Lung (tissue), 11 donors: ENCODE measurements at regions not wholly inside any gene's neighbourhood (a gene's known extent, or its start where the extent isn't known, plus 50 kb on each side); places are given as distances from the start of the nearest gene placed in this dataset.

Source experiments
- ATAC-seq: fragments of 200-7000 bp; cut with Tn5 transposase; one replicate; pipeline ENCODE4 v1.9.1; 2020; ENCODE audit warnings: moderate number of reproducible peaks; ENCODE audit not compliant: insufficient read depth, low FRiP score
- DNase-seq, 3 donors: peaks; one replicate each; pipeline ENCODE4 v3.0.0-alpha.2; 2013 to 2017
- H3K27ac ChIP-seq, 2 donors: one replicate each; pipeline ENCODE4 v1.5.1; 2013; ENCODE audit warnings: mild to moderate bottlenecking in 2 of 2, moderate library complexity in 2 of 2, control low read depth in 1 of 2, inconsistent platforms in 1 of 2, low read depth in 1 of 2, low read length in 1 of 2
- H3K27me3 ChIP-seq, 3 donors: one replicate each; pipeline ENCODE4 v1.5.1; 2013; ENCODE audit warnings: low read length in 2 of 3; ENCODE audit not compliant: control insufficient read depth in 3 of 3, insufficient read depth in 3 of 3
- H3K36me3 ChIP-seq, 4 donors: one replicate each; pipeline ENCODE4 v1.5.1; 2013; ENCODE audit warnings: low read length in 4 of 4, mild to moderate bottlenecking in 1 of 4, moderate library complexity in 1 of 4; ENCODE audit not compliant: control insufficient read depth in 4 of 4, insufficient read depth in 4 of 4
- H3K4me1 ChIP-seq, 5 donors: one replicate each; pipeline ENCODE4 v1.5.1; 2013; ENCODE audit warnings: low read length in 5 of 5, mild to moderate bottlenecking in 2 of 5, moderate library complexity in 1 of 5; ENCODE audit not compliant: control insufficient read depth in 5 of 5, insufficient read depth in 5 of 5
- H3K4me3 ChIP-seq: one replicate; pipeline ENCODE4 v1.5.1; 2013; ENCODE audit warnings: mild to moderate bottlenecking, control low read depth, moderate library complexity
- H3K9ac ChIP-seq, 2 donors: one replicate each; pipeline ENCODE4 v1.5.1; 2013; ENCODE audit warnings: low read length in 2 of 2, control low read depth in 1 of 2; ENCODE audit not compliant: insufficient read depth in 1 of 2
- H3K9me3 ChIP-seq, 4 donors: one replicate each; pipeline ENCODE4 v1.5.1; 2013; ENCODE audit warnings: low read length in 3 of 4, mild to moderate bottlenecking in 1 of 4, moderate library complexity in 1 of 4; ENCODE audit not compliant: control insufficient read depth in 4 of 4, insufficient read depth in 3 of 4
- WGBS, 2 donors: extraction: QIAGEN DNeasy Blood & Tissue Kit; methylation state at CpG; one replicate each; pipeline ENCODE4 v1.1.7; 2013; 5-methylcytosine and 5-hydroxymethylcytosine counted together
- TF ChIP-seq, protein P1 (sequence below): IDR thresholded peaks from 2 replicates; pipeline ENCODE4 v1.5.1; 2012; ENCODE audit warnings: mild to moderate bottlenecking; ENCODE audit errors: control extremely low read depth, extremely low read depth
- donor health status: control.
- donor health status: control.
- donor health status: Bipolar disorder and iron deficiency.
- donor health status: healthy.
- donor health status: DM: yes; HTN: yes; CAD: no.

DNA sequence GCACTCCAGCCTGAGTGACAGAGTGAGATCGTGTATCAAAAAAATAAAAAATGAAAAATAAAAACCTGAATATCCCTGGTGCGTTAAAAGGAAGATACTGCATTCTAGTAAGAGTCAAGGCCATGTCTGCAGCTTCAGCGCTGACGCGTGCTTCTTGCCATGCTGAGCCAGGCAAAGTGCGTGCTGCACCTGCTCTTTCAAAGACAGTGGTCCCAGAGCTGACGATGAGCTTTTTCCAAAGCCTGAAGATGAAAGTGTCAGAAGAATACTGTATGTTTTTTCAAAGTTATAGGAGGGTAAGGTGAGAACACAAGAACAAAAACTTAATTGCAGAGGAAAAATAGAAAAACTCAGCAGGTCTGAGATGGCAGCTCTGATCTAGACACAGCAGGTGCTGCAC is 115.1 kb downstream of the RNASET2 start:
- no peak for DNase-seq
- Histone ChIP-seq H3K36me3 (no peaks in the 10 kb centered on the region), H3K4me3 (no peak overlapping the region), H3K27me3 (no peaks in the 10 kb centered on the region), H3K4me1 (peaks cover 0 to 3% (median 0%) of the 10 kb centered on the region in 5 donors), H3K9ac (no peak overlapping the region), H3K9me3 (peaks cover 0 to 2% (median 0%) of the 10 kb centered on the region in 4 donors), H3K27ac (no peak overlapping the region)
- ATAC-seq = no peak
- TF ChIP-seq, protein P1, sequence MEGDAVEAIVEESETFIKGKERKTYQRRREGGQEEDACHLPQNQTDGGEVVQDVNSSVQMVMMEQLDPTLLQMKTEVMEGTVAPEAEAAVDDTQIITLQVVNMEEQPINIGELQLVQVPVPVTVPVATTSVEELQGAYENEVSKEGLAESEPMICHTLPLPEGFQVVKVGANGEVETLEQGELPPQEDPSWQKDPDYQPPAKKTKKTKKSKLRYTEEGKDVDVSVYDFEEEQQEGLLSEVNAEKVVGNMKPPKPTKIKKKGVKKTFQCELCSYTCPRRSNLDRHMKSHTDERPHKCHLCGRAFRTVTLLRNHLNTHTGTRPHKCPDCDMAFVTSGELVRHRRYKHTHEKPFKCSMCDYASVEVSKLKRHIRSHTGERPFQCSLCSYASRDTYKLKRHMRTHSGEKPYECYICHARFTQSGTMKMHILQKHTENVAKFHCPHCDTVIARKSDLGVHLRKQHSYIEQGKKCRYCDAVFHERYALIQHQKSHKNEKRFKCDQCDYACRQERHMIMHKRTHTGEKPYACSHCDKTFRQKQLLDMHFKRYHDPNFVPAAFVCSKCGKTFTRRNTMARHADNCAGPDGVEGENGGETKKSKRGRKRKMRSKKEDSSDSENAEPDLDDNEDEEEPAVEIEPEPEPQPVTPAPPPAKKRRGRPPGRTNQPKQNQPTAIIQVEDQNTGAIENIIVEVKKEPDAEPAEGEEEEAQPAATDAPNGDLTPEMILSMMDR = no peak
- WGBS, 2 donors = 94 to 96% methylated on average over 7 of the region's 7 CpGs

DNA sequence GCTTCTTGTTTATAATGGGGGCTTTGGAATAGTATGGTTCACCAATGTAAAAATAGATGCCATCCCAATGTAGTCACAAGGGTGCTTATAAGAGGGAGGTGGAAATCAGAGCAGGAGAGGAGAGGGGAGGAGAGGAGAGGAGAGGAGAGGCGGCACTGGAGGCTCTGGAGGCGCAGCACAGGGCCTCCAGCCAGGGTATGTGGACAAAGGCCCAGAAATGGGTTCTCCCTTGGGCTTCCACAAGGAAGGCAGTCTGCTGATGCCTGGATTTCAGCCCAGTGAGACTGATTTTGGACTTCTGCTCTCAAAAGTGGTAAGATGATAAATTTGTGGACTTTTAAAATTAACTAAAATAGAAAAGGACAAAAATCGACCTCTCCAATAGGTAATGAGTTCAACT is 116.8 kb downstream of the RNASET2 start:
- DNase-seq = no peak
- TF ChIP-seq, protein P1 = no peak
- H3K9ac ChIP-seq = no peak overlapping the region
- no peaks in the 10 kb centered on the region for H3K27me3 ChIP-seq
- peaks cover 0 to 2% (median 0%) of the 10 kb centered on the region in 4 donors for H3K9me3 ChIP-seq
- H3K27ac ChIP-seq = no peak overlapping the region
- H3K36me3 ChIP-seq = no peaks in the 10 kb centered on the region
- H3K4me1 ChIP-seq = peaks cover 0 to 3% (median 0%) of the 10 kb centered on the region in 5 donors
- no peak overlapping the region for H3K4me3 ChIP-seq
- 74 to 89% methylated on average over 3 of the region's 3 CpGs for WGBS, 2 donors
- no peak for ATAC-seq

DNA sequence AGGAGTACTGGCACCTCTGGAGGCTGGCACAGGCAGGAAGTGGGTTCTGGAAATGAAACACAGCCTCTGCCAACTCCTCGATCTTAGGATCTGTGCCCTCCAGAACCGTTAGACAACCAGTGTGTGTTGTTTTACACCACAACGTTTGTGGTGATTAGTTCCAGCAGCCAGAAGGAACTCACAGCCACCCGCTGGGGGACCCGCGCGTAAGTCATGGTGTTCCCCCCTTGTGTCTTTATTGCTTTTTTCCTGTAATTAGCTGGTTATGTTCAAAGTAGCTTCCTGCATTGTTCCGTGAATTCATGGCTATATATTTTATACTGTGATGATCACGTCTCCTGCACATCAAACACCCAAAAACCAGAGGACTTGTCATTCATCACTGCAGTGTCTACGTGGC is 117.4 kb downstream of the RNASET2 start:
- Histone ChIP-seq H3K9ac (no peak overlapping the region), H3K4me1 (peaks cover 0 to 3% (median 0%) of the 10 kb centered on the region in 5 donors), H3K27me3 (no peaks in the 10 kb centered on the region), H3K4me3 (no peak overlapping the region), H3K9me3 (peaks cover 0 to 2% (median 0%) of the 10 kb centered on the region in 4 donors), H3K36me3 (no peaks in the 10 kb centered on the region), H3K27ac (no peak overlapping the region)
- ATAC-seq = no peak
- 66 to 67% methylated on average over 10 of the region's 10 CpGs for WGBS, 2 donors
- TF ChIP-seq, protein P1 = no peak
- DNase-seq = no peak
